GM18858 (cell line): ENCODE measurements at regions not wholly inside any gene's neighbourhood (a gene's known extent, or its start where the extent isn't known, plus 50 kb on each side); places are given as distances from the start of the nearest gene placed in this dataset.
"Not testable (repeated sequence)": the region's sequence is repeated elsewhere in the genome, so short reads cannot be mapped to it uniquely, and the experiment has no call there.

Experiments used
- ATAC-seq: cut with Tn5 transposase; IDR thresholded peaks from one replicate; pipeline ENCODE4 v1.9.1; 2021; ENCODE audit not compliant: unreplicated experiment

GRCh38 chr4:133379681-133380438 lies 230.8 kb downstream of the PCDH10 start:
- ATAC-seq: no peak

- no peak for ATAC-seq
Observed at GRCh38 chr4:133377286-133377685, 228.2 kb downstream of the PCDH10 start.

GRCh38 chr4:133372699-133373098 lies 223.6 kb downstream of the PCDH10 start:
- ATAC-seq: no peak

- no peak for ATAC-seq
Observed at GRCh38 chr4:133355633-133356032, 206.5 kb downstream of the PCDH10 start.

- no peak for ATAC-seq
Observed at GRCh38 chr4:133347409-133347808, 198.3 kb downstream of the PCDH10 start.

GRCh38 chr4:133324491-133324890 lies 175.4 kb downstream of the PCDH10 start:
- no peak for ATAC-seq

- ATAC-seq: no peak
Observed at GRCh38 chr4:133323670-133324069, 174.6 kb downstream of the PCDH10 start.

- peak; percentile 90 for ATAC-seq
Observed at GRCh38 chr4:133320576-133321170, 171.6 kb downstream of the PCDH10 start.

GRCh38 chr4:133316909-133317308 lies 167.8 kb downstream of the PCDH10 start:
- ATAC-seq: no peak

GRCh38 chr4:133314991-133315390 lies 165.9 kb downstream of the PCDH10 start:
- no peak for ATAC-seq

- no peak for ATAC-seq
Observed at GRCh38 chr4:133287396-133287795, 138.3 kb downstream of the PCDH10 start.

- no peak for ATAC-seq
Observed at GRCh38 chr4:133278591-133278990, 129.5 kb downstream of the PCDH10 start.

GRCh38 chr4:133277940-133278339 lies 128.8 kb downstream of the PCDH10 start:
- ATAC-seq: not testable (repeated sequence)

GRCh38 chr4:133275246-133275645 lies 126.2 kb downstream of the PCDH10 start:
- ATAC-seq: no peak

GRCh38 chr4:133273401-133273800 lies 124.3 kb downstream of the PCDH10 start:
- ATAC-seq: no peak

GRCh38 chr4:133270021-133270570 lies 121.0 kb downstream of the PCDH10 start:
- no peak for ATAC-seq

GRCh38 chr4:133268205-133268604 lies 119.1 kb downstream of the PCDH10 start:
- no peak for ATAC-seq

- not testable (repeated sequence) for ATAC-seq
Observed at GRCh38 chr4:133267506-133267905, 118.4 kb downstream of the PCDH10 start.

GRCh38 chr4:133266966-133267365 lies 117.9 kb downstream of the PCDH10 start:
- ATAC-seq: not testable (repeated sequence)

GRCh38 chr4:133264251-133264650 lies 115.2 kb downstream of the PCDH10 start:
- not testable (repeated sequence) for ATAC-seq

- ATAC-seq: no peak
Observed at GRCh38 chr4:133263104-133263503, 114.0 kb downstream of the PCDH10 start.

- ATAC-seq: no peak
Observed at GRCh38 chr4:133247861-133248260, 98.8 kb downstream of the PCDH10 start.
